SW 1271 (cell line): ENCODE measurements at regions not wholly inside any gene's neighbourhood (a gene's known extent, or its start where the extent isn't known, plus 50 kb on each side); places are given as distances from the start of the nearest gene placed in this dataset.
"Not testable (repeated sequence)": the region's sequence is repeated elsewhere in the genome, so short reads cannot be mapped to it uniquely, and the experiment has no call there.

Source experiments
- DNase-seq, 2 experiments: peaks; one replicate each; lab custom pipeline; 2025; lab: John Stamatoyannopoulos, UW

- DNase-seq = no peak
Observed at GRCh38 chr19:13712767-13713201, 51.5 kb upstream of the MRI1 start.

- DNase-seq = no peak
Observed at GRCh38 chr19:13707915-13708314, 56.4 kb upstream of the MRI1 start.

DNA sequence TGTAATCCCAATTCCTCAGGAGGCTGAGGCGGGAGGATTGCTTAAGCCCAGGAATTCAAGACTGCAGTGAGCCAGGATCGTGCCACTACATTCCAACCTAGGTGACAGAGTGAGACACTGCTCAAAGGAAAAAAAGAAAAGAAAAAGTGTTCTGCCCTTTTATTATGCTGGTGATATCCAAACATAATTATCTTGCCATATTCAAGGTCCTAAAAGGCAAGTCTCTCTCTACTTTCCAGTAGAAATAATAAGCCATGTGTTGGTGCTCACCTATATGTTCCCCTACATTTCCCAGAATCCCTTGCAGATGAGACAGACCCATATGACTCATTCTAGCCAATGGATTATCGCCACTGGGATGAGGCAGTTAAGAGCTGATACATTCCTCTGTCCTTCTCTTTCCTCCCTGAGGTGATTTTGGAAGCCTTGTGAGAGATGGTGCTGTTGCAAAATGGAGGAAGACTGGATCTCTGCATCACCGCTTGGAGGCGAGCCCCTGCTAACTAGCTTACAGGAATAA is 58.3 kb upstream of the MRI1 start:
- DNase-seq = no peak

DNA sequence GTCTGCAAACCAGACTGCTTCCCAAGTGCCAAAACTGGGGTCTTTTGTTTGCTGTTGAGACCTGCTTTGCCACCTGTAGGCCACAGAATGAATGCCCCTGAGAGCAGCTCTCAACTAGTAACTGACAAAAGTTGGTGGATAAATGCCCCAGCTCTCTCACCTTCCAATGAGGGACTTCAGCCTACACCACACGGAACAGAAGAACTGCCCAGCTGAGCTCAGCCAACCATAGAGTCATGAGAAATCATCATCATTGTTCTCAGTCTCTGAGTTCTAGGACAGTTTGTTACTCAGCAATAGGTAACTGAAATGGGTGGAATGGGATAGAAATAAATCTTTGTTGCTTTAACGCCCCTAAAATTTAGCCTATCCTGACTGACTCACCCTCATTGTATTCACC is 59.1 kb upstream of the MRI1 start:
- DNase-seq = no peak

DNA sequence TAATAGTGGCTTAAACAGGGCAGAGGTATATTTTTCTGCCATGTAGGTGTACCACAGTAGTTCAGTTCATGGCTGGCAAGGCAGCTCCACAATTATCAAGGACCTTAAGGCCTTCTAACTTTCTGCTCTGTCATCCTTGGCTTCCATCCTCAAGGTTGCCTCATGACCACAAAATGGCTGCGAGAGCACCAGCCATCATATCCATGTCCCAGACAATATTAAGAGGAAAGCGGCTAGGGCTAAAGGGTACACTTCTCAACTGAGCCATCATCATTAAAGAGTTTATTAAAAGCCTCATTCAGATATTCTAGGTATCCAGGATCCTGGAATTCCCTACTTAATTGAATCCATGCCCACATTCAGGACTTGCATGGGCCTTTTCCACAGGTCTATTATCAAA is 62.7 kb upstream of the MRI1 start:
- DNase-seq = no peak

DNA sequence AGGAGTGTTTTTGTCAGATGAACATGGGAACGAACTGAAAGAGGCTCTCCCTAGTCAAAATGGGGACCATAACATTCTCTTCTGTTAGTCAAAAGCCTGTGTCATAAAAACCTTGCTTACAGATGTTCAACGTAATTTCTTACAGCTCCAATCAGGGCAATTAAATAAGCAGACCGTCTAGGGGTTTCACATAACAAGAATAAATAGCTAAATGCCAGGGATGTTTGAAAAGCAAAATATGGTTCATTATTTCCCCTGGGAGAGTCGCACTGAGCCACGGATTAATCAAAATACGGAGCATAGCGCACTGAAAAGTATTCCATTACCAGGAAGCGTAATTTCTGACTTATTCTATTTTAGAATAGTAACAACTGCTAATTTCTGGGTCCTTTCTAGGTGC is 63.7 kb upstream of the MRI1 start:
- DNase-seq = no peak

DNA sequence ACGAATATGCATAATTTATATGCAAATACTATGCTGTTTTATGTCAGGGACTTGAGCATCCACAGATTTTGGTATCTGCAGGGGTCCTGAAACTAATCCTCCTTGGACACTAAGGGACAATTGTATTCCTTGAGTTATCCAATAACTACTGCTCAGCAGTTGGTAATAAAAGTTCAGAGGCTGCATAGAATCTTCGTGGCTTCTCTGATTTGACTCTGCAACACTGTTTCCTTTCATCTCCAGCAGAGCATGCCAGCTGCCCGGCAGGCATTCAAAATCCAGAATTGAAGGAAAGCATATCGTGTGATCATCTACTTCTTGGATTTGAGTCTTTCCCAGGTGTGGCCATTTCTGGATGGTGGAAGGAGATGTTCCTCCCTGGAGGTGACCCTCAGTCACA is 64.5 kb upstream of the MRI1 start:
- DNase-seq = no peak

- no peak for DNase-seq
Observed at GRCh38 chr19:13696839-13697238, 67.5 kb upstream of the MRI1 start.

GRCh38 chr19:13693889-13694288 is 70.4 kb upstream of the MRI1 start:
- DNase-seq = no peak

DNA sequence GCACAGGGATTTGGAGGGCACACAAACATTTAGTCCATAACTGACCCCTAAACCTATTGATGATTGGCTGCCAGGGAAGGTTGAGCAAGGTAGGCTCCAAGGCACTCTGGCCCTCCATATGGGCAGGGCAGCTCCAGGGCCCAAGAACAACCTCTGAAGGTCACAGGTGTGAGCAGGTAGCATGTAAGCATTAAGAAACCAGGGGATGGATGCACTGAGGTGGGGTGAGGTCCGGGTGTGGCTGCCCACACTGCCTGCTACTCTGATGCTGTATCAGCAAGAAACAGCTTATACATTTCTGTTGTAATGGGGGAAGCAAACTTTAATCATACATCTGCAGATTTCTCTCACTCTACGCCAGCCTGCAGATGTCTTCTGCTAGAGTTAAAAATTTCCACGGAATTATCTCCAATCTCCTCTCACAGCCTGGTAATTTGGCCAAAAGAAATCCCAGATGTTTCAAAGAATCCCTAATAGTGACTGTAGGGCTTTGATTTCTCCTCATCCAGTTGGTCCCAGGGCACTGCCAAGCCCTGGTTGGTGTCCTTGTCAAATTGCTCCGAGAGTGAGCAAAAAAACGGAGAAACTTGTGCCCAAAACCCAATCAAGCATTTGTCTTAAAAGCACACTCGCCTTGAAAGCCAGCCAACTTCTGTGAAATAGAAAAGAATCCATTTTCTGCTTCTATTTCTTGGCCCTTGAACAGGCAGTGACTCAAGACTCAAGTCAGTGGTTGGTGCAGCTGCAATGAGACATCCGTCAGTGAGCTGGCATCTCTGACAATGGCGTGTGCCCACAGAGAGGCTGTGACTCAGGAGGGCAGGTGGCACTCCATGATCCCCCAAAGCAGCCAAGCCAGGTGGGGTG is 72.5 kb upstream of the MRI1 start:
- DNase-seq = no peak

GRCh38 chr19:13689085-13689484 is 75.2 kb upstream of the MRI1 start:
- DNase-seq = peak in 1 of 2 experiments; percentile 53

DNA sequence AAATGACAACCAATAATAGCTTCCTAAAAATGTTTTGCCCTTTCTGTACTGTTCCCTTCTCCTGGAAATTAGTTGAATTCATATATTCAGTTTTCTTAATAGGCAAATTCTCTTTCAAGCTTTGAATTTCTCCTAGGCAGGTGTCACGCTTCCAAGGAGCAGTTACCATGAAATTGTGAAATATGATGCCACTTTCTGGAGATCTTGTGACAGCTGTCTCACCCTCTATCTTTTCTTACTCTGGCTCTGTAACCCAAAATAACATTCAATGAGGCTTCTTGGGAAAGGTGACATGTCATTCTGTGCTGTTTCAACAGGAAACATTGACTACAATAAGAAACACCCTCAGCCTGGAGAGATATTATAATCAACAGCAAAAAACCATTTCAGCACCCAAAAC is 80.3 kb upstream of the MRI1 start:
- no peak for DNase-seq

GRCh38 chr19:13681509-13681908 is 82.8 kb upstream of the MRI1 start:
- DNase-seq = no peak

- DNase-seq = not testable (repeated sequence)
Observed at GRCh38 chr19:13680708-13681360, 83.5 kb upstream of the MRI1 start.

DNA sequence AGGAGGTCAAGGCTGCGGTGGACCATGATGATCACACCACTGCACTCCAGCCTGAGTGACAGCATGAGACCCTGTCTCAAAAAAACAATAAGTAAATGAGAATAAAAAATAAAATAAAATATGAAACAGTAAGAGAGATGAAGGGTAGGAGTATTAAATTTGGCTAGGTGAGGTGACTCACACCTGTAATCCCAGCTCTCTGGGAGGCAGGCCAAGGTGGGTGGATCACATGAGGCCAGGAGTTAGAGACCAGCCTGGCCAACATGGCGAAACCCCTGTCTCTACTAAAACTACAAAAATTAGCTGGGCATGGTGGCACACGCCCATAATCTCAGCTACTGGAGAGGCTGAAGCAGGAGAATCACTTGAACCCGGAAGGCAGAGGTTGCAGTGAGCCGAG is 87.4 kb upstream of the MRI1 start:
- DNase-seq = not testable (repeated sequence)

DNA sequence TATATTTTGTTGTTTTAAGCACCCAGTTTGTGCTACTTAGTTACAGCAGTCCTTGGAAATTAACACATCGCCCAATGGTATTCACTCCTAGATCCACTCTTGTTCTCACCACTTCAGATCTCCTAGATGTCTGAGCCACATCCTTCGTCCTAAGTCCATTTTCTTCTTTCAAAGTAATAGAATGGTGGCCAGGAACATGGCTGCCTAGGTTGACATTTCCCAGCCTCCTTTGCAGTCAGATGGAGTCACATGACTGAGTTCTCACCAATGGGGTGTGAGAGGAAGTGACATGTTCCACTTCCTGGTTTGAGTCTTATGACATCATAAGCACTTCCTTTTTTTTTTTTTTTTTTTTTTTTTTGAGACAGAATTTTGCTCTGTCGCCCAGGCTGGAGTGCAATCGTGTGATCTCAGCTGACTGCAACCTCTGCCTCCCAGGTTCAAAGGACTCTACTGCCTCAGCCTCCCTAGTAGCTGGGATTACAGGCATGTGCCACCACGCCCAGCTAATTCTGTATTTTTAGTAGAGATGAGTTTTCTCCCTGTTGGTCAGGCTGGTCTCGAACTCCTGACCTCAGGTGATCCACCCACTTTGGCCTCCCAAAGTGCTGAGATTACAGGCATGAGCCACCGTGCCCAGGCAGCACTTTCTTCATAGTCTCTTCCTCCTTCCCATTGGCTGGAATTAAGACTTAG is 91.7 kb upstream of the MRI1 start:
- peak; percentile 10 to 32 for DNase-seq

DNA sequence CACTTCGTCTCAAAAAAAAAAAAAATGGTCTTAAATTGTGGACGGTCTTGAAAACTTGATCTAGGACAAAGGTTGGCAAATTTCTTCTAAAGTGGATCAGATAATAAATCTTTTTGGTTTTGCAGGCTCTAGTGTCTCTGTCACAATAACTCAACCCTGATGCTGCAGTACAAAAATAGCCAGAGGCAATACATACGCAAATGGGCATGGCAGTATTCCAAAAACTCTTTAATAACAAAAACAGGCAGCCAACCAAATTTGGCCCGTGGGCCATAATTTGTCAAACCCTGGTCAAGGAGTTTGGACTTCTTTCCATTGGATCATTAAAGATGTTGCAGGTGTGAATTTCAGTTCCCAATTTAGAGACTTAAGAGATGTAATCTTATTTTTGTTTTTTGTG is 93.5 kb upstream of the MRI1 start:
- DNase-seq = no peak

DNA sequence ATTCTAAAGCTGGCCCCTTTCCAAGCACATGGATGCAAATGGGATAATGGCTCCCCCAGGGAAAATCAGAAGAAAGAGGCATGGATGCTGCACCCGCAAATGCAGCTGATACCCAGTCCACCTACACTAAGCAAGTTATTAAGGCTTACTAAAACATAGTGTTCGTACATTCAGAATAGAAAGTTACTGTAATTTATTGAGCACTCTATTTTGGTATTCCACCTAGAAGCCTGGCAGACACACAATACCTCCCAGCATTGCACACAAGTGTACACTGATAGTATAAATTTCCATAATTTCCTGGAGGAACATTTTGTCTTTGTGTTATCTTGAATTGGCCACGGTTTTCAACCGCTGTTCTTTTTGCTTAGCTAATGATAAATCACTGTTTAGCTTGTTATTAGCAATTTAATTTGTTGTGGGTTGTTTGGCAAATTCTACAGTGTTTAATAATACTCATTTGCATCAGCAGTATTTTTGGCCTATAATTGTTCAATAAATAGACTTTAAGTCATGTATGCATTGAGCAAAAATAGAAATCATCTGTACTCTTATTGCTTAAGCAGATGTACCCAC is 94.5 kb upstream of the MRI1 start:
- DNase-seq = no peak

GRCh38 chr19:13668964-13669363 is 95.4 kb upstream of the MRI1 start:
- no peak for DNase-seq

- no peak for DNase-seq
Observed at GRCh38 chr19:13666165-13666564, 98.2 kb upstream of the MRI1 start.

- DNase-seq = no peak
Observed at GRCh38 chr19:13665125-13665905, 99.0 kb upstream of the MRI1 start.
